HFFc6 (cell line): ENCODE measurements at regions not wholly inside any gene's neighbourhood (a gene's known extent, or its start where the extent isn't known, plus 50 kb on each side); places are given as distances from the start of the nearest gene placed in this dataset.

Source experiments
- DNase-seq: peaks from one replicate; pipeline ENCODE4 v3.0.0-alpha.2; 2018
- H3K27ac Mint-ChIP-seq: 2 replicates; pipeline ENCODE4 v1.8.0; 2020; ENCODE audit warnings: mild to moderate bottlenecking, mixed read lengths
- H3K27me3 Mint-ChIP-seq: 2 replicates; pipeline ENCODE4 v1.8.0; 2021; ENCODE audit warnings: mild to moderate bottlenecking, moderate library complexity, mixed read lengths; ENCODE audit not compliant: insufficient read depth
- H3K36me3 Mint-ChIP-seq: 2 replicates; pipeline ENCODE4 v1.8.0; 2021; ENCODE audit warnings: low read depth, mixed read lengths
- H3K4me1 Mint-ChIP-seq: 2 replicates; pipeline ENCODE4 v1.8.0; 2020; ENCODE audit warnings: low read depth, mixed read lengths
- H3K4me3 Mint-ChIP-seq: 2 replicates; pipeline ENCODE4 v1.8.0; 2020; ENCODE audit warnings: mild to moderate bottlenecking, moderate library complexity, mixed read lengths
- H3K9me3 Mint-ChIP-seq: 2 replicates; pipeline ENCODE4 v1.8.0; 2020; ENCODE audit warnings: mild to moderate bottlenecking, mixed read lengths
- TF ChIP-seq, protein P1 (sequence below): fragments of 200-600 bp; sonication (generic); IDR thresholded peaks from 2 replicates; pipeline ENCODE4 v1.5.0; 2021; ENCODE audit warnings: antibody characterized with exemption, mild to moderate bottlenecking

DNA sequence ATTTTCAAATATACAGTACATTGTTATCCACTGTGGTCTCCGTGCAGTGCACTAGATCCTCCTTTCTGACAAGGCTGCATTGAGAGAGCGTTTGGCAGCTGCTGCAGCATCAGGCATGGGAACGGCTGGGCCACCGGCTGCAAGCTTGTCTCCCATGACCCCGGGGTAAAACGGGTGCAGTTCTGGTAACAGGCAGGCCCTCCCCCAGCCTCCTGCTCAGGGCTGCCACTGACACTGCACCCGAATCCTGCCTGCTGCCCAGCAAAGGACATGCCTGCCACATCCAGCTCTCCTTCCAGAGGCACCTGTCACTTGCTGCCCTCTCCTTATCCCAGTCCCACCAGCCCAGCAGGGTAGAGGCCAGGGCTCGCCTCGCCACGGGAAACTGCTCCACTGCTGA, 124.5 kb upstream of the TMEM45B start:
- Mint-ChIP-seq H3K36me3 (no peaks in the 10 kb centered on the region), H3K4me1 (no peaks in the 10 kb centered on the region), H3K27me3 (peaks cover 14% of the 10 kb centered on the region), H3K9me3 (no peaks in the 10 kb centered on the region), H3K27ac (no peak overlapping the region), H3K4me3 (no peak overlapping the region)
- no peak for DNase-seq
- TF ChIP-seq, protein P1, sequence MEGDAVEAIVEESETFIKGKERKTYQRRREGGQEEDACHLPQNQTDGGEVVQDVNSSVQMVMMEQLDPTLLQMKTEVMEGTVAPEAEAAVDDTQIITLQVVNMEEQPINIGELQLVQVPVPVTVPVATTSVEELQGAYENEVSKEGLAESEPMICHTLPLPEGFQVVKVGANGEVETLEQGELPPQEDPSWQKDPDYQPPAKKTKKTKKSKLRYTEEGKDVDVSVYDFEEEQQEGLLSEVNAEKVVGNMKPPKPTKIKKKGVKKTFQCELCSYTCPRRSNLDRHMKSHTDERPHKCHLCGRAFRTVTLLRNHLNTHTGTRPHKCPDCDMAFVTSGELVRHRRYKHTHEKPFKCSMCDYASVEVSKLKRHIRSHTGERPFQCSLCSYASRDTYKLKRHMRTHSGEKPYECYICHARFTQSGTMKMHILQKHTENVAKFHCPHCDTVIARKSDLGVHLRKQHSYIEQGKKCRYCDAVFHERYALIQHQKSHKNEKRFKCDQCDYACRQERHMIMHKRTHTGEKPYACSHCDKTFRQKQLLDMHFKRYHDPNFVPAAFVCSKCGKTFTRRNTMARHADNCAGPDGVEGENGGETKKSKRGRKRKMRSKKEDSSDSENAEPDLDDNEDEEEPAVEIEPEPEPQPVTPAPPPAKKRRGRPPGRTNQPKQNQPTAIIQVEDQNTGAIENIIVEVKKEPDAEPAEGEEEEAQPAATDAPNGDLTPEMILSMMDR = no peak

DNA sequence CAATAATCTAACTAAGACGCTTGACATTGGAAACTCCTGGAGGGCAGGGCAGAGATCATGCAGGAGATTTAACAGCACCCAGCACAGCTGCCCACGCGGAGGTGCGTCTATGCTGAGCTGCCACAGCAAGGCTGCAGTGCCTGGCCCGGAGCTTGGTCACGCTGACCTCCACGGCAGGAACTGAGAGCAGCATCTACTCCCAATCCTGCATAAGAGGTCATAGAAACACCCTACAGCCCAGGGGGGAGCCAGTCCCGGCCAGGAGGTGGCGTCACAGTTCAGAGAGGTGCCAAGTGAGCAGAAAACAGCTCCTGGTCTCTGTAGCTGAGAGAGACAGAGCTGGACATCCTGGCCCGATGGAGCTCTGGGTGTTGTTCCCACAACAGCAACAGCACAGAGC, 121.1 kb upstream of the TMEM45B start:
- Mint-ChIP-seq H3K4me1 (no peaks in the 10 kb centered on the region), H3K27ac (no peak overlapping the region), H3K36me3 (no peaks in the 10 kb centered on the region), H3K9me3 (no peaks in the 10 kb centered on the region), H3K4me3 (no peak overlapping the region), H3K27me3 (peaks cover 20% of the 10 kb centered on the region)
- TF ChIP-seq, protein P1 = no peak
- DNase-seq = no peak

DNA sequence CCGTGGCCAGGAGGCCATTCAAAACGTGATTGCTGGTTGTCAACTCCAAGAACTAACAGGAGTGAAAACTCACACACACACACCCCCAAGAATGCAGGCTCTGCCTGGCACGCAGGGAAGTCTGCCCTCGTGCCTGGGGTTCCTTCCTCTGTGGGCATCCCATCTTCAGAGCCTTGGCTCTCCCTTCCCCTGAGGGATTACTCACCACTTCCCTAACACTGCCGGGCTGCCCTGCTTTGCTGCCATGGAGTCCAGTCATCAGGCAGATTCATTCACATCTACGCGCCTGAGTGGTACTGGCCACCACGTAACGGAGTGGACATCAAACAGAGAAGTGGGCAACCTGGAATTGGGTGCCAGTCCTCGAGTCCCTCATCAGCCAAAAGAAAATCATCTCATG, 120.7 kb upstream of the TMEM45B start:
- Mint-ChIP-seq H3K27me3 (peaks cover 23% of the 10 kb centered on the region), H3K9me3 (no peaks in the 10 kb centered on the region), H3K4me1 (no peaks in the 10 kb centered on the region), H3K4me3 (no peak overlapping the region), H3K36me3 (no peaks in the 10 kb centered on the region), H3K27ac (no peak overlapping the region)
- TF ChIP-seq, protein P1 = no peak
- no peak for DNase-seq

DNA sequence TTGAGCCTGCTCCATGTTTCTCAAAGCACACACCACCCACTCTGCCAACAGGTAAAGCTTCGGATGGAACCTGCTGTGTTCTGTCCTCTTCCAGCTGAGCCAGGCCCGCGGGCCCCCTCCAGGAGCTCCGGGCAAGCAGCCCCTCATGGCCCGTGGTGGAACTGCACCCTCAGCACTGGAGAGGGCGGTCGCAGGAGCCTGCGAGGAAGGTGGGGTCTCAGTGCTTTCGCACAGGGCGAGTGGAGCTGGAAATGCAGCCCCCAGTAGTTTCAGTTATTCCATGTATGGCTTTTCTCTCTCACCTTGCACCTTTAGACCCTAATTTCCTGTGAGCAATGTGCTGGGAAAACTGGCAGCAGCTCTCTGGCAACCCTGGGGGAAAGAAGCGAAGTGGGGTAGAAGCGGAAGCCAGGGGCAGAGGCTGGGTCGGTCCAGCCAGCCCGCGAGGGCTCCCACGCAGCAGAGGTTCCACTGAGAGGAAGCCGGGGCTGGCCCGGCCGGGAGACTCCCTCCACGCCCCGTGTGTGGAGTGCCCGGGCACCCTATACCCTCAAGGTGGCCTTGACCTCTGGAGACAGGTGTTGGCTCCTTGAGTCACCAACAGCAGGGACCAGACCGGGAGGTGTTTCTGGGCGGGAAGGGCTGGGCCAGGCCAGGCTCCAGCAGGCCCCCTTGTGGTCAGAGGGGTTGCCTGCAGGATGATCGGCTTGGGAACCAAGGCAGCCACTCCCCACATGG, 119.9 kb upstream of the TMEM45B start:
- Mint-ChIP-seq H3K4me3 (no peak overlapping the region), H3K27me3 (peaks cover 27% of the 10 kb centered on the region), H3K27ac (no peak overlapping the region), H3K4me1 (no peaks in the 10 kb centered on the region), H3K9me3 (no peaks in the 10 kb centered on the region), H3K36me3 (no peaks in the 10 kb centered on the region)
- DNase-seq = no peak
- TF ChIP-seq, protein P1 = peak; percentile 90

DNA sequence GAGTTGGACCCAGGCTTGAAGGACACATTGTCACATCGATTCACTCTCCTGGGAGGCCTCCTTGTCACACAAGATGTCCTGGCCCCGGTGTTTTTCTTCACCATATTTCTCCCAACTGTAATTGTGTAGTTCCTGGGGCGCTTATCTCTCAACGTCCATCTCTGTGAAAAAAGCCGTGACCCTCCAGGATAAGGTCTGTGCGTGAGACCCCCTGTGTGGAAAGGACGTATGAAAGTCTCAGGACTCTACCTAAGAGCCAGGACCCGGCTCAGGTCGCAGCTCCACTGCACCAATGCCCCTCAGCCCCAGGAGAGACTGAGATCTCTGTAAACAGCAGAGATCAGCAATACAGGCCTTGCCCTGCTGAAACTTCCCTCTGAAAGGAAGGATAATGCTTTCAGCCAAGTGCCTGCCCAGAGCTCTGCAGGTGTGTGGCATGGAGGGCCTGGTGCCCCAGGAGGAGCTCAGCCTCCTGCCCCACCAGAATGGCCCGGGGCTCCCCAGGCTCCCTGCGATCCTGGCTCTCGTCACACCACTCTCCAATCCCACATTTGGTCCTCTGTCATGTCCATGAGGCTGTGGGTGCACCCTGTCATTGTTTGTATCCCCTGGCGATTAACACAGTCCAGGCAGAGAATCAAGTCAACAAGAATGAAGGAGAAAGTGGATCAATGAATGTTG, 119.2 kb upstream of the TMEM45B start:
- H3K4me3 Mint-ChIP-seq = no peak overlapping the region
- H3K27ac Mint-ChIP-seq = no peak overlapping the region
- H3K36me3 Mint-ChIP-seq = no peaks in the 10 kb centered on the region
- no peaks in the 10 kb centered on the region for H3K4me1 Mint-ChIP-seq
- no peak for DNase-seq
- TF ChIP-seq, protein P1 = no peak; the same call in 1 of the 2 replicates
- no peaks in the 10 kb centered on the region for H3K9me3 Mint-ChIP-seq
- H3K27me3 Mint-ChIP-seq = peaks cover 34% of the 10 kb centered on the region
